Endothelial cell (in vitro differentiated cells): ENCODE measurements at regions not wholly inside any gene's neighbourhood (a gene's known extent, or its start where the extent isn't known, plus 50 kb on each side); places are given as distances from the start of the nearest gene placed in this dataset.

Source experiments
- DNase-seq: peaks from one replicate; pipeline ENCODE4 v3.0.0; 2021; ENCODE audit warnings: low spot score
- H3K27ac Mint-ChIP-seq: one replicate; pipeline ENCODE4 v1.8.0; 2021; ENCODE audit warnings: mixed read lengths, inconsistent platforms; ENCODE audit not compliant: unreplicated experiment
- H3K27me3 Mint-ChIP-seq: one replicate; pipeline ENCODE4 v1.8.0; 2021; ENCODE audit warnings: mild to moderate bottlenecking, moderate library complexity, mixed read lengths, inconsistent platforms; ENCODE audit not compliant: unreplicated experiment
- H3K36me3 Mint-ChIP-seq: one replicate; pipeline ENCODE4 v1.8.0; 2021; ENCODE audit warnings: mild to moderate bottlenecking, low read depth, mixed read lengths, inconsistent platforms; ENCODE audit not compliant: unreplicated experiment
- H3K4me1 Mint-ChIP-seq: one replicate; pipeline ENCODE4 v1.8.0; 2021; ENCODE audit warnings: mild to moderate bottlenecking, mixed read lengths, inconsistent platforms; ENCODE audit not compliant: unreplicated experiment
- H3K4me3 Mint-ChIP-seq: one replicate; pipeline ENCODE4 v1.8.0; 2021; ENCODE audit warnings: mild to moderate bottlenecking, mixed read lengths, inconsistent platforms; ENCODE audit not compliant: unreplicated experiment
- H3K9me3 Mint-ChIP-seq: one replicate; pipeline ENCODE4 v1.8.0; 2021; ENCODE audit warnings: mixed read lengths, inconsistent platforms; ENCODE audit not compliant: unreplicated experiment
- TF ChIP-seq, protein P1 (sequence below): fragments of 200-600 bp; sonication (generic); IDR thresholded peaks from one replicate; pipeline ENCODE4 v1.5.0; 2021; ENCODE audit warnings: antibody characterized with exemption; ENCODE audit not compliant: unreplicated experiment

DNA sequence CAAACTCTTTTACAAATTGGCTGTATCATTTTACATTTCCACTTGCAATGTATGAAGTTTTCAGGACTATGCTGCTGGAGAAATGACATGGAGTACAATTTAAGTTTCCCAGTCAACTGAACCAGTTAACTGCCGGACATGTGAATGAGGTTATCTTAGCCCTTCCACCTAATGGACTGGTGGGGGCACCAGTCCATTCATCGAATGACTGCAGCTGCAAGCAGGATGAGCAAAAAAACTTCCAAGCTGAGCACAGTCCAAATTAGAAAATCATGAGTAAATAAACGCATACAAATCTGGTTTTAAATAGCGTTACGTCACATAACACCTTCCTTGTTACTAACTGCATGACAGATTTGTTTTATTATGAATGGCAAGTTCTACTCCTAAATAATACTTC is 1131.5 kb downstream of the PCDH18 start:
- Mint-ChIP-seq H3K27ac (no peak overlapping the region), H3K4me1 (no peaks in the 10 kb centered on the region), H3K4me3 (no peak overlapping the region), H3K27me3 (no peaks in the 10 kb centered on the region), H3K9me3 (no peaks in the 10 kb centered on the region), H3K36me3 (no peaks in the 10 kb centered on the region)
- TF ChIP-seq, protein P1, sequence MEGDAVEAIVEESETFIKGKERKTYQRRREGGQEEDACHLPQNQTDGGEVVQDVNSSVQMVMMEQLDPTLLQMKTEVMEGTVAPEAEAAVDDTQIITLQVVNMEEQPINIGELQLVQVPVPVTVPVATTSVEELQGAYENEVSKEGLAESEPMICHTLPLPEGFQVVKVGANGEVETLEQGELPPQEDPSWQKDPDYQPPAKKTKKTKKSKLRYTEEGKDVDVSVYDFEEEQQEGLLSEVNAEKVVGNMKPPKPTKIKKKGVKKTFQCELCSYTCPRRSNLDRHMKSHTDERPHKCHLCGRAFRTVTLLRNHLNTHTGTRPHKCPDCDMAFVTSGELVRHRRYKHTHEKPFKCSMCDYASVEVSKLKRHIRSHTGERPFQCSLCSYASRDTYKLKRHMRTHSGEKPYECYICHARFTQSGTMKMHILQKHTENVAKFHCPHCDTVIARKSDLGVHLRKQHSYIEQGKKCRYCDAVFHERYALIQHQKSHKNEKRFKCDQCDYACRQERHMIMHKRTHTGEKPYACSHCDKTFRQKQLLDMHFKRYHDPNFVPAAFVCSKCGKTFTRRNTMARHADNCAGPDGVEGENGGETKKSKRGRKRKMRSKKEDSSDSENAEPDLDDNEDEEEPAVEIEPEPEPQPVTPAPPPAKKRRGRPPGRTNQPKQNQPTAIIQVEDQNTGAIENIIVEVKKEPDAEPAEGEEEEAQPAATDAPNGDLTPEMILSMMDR, result no peak
- DNase-seq, result no peak

DNA sequence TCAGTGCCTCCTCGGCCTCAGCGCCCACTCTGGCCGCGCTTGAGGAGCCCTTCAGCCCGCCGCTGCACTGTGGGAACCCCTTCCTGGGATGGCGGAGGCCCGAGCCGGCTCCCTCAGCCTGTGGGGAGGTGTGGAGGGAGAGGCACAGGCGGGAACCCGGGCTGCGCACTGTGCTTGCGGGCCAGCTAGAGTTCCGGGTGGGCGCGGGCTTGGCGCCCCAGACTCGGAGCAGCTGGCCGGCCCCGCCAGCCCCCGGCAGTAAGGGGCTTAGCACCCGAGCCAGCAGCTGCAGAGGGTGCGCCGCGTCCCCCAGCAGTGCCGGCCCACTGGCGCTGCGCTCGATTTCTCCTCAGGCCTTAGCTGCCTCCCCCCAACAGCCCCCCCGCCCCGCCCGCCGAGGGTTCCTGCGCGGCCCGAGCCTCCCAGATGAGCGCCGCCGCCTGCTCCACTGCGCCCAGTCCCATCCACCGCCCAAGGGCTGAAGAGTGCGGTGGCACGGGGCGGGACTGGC is 1137.0 kb downstream of the PCDH18 start:
- no peaks in the 10 kb centered on the region for H3K4me1 Mint-ChIP-seq
- DNase-seq, result no peak
- no peaks in the 10 kb centered on the region for H3K36me3 Mint-ChIP-seq
- H3K27ac Mint-ChIP-seq, result no peak overlapping the region
- no peak overlapping the region for H3K4me3 Mint-ChIP-seq
- no peaks in the 10 kb centered on the region for H3K27me3 Mint-ChIP-seq
- H3K9me3 Mint-ChIP-seq, result no peaks in the 10 kb centered on the region
- TF ChIP-seq, protein P1, result no peak

DNA sequence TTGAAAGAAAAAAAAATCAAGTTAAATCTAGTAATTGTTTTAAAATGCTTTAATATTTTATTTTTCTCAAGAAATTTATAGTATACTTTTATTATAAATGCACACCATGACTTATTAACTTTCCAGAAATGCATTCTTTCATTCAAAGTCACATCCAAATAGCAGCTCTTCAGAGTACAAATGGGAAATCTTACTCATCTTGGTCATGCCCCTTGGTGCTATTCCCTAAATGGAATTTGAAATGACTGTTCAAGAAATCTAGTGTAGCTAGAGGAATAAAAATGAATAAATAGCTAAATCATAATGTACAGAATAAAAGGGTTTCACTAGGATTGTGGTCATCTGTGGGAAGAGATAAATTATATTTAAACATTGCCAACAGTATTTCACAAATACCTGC is 1139.7 kb downstream of the PCDH18 start:
- DNase-seq, result no peak
- no peaks in the 10 kb centered on the region for H3K36me3 Mint-ChIP-seq
- H3K27me3 Mint-ChIP-seq, result no peaks in the 10 kb centered on the region
- TF ChIP-seq, protein P1, result no peak
- H3K4me1 Mint-ChIP-seq, result no peaks in the 10 kb centered on the region
- no peak overlapping the region for H3K27ac Mint-ChIP-seq
- H3K4me3 Mint-ChIP-seq, result no peak overlapping the region
- no peaks in the 10 kb centered on the region for H3K9me3 Mint-ChIP-seq

DNA sequence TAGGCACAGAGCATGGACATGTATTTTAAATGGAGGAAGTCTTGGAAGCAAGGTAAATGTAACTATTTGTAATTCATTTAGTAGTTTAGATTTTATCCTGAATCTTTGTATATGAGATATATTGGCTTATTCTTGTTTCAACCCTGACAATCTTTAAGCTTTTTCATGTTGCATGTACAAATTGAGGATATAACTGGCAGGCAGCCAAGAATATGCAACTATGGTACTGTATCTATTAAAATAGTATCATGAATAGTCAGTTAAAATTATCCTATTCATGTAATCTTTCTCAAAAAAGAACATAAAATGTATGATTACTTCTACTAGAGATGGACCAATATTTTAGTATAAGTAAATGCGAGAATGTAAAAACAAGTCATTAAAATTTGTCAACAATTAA is 1141.5 kb downstream of the PCDH18 start:
- Mint-ChIP-seq H3K4me1 (no peaks in the 10 kb centered on the region), H3K36me3 (no peaks in the 10 kb centered on the region), H3K27me3 (no peaks in the 10 kb centered on the region), H3K4me3 (no peak overlapping the region), H3K9me3 (no peaks in the 10 kb centered on the region), H3K27ac (no peak overlapping the region)
- no peak for DNase-seq
- TF ChIP-seq, protein P1, result no peak

DNA sequence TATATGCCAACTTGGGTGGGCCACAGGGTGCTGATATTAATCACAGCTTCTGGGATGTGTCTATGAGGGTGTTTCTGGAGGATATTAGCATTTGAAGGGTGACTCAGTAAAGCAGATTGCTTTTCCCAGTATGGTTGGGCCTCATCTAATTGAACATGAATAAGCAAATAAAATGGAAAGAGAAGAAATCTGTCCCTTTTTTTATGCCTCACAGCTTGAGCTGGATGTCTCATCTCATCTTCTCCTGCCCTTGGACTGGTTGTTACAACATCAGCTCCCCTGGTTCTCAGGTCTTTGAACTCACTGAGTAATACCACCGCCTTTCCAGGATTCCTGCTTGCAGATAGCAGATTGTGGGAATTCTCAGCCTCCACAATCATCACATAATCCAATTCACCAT is 1149.2 kb downstream of the PCDH18 start:
- Mint-ChIP-seq H3K27me3 (no peaks in the 10 kb centered on the region), H3K4me3 (no peak overlapping the region), H3K36me3 (no peaks in the 10 kb centered on the region), H3K9me3 (no peaks in the 10 kb centered on the region), H3K27ac (no peak overlapping the region), H3K4me1 (no peaks in the 10 kb centered on the region)
- DNase-seq, result no peak
- TF ChIP-seq, protein P1, result no peak
